IMR-90 (cell line): ENCODE measurements at regions not wholly inside any gene's neighbourhood (a gene's known extent, or its start where the extent isn't known, plus 50 kb on each side); places are given as distances from the start of the nearest gene placed in this dataset.

ENCODE experiments used
- ATAC-seq: fragments of 200-7000 bp; cut with Tn5 transposase; 2 replicates; pipeline ENCODE4 v1.9.1; 2020; ENCODE audit warnings: low read depth, mild to moderate bottlenecking, moderate library complexity
- BruUV-seq: library from RNA; stranded (reverse); fragments of 400-500 nt; replicated peaks from 2 replicates; lab custom pipeline; 2021; lab: Mats Ljungman, UMichigan
- CTCF ChIA-PET: fragments of 300-600 bp; formaldehyde crosslinking; extraction: SDS; loops from one replicate; lab custom pipeline; 2021; ENCODE audit warnings: antibody characterized with exemption; lab: Yijun Ruan, JAX
- POLR2A ChIA-PET: fragments of 300-600 bp; sonication (Branson Sonifier 250); formaldehyde crosslinking; loops from one replicate; lab custom pipeline; 2022; ENCODE audit warnings: antibody characterized with exemption; ENCODE audit not compliant: unreplicated experiment; lab: Charles Lee
- DNase-seq: peaks from one replicate; pipeline ENCODE4 v3.0.0; 2013
- H2AFZ ChIP-seq: replicated peaks from 2 replicates; pipeline ENCODE3; 2013; ENCODE audit warnings: low read length, mild to moderate bottlenecking; ENCODE audit not compliant: poor library complexity
- H2AK5ac ChIP-seq: 2 replicates; pipeline ENCODE4 v1.6.1; 2013; ENCODE audit warnings: low read depth, low read length, inconsistent platforms
- H2AK9ac ChIP-seq: replicated peaks from 2 replicates; pipeline ENCODE3; 2013; ENCODE audit warnings: mild to moderate bottlenecking, low read depth, low read length, moderate library complexity; ENCODE audit not compliant: poor library complexity
- H2BK120ac ChIP-seq: 2 replicates; pipeline ENCODE4 v1.6.1; 2013; ENCODE audit warnings: low read depth, low read length, inconsistent platforms
- H2BK15ac ChIP-seq: 3 replicates; pipeline ENCODE4 v1.6.1; 2013; ENCODE audit warnings: low read depth, low read length, inconsistent platforms
- H2BK20ac ChIP-seq: 2 replicates; pipeline ENCODE4 v1.6.1; 2013; ENCODE audit warnings: low read depth, mild to moderate bottlenecking, inconsistent platforms, low read length, moderate library complexity
- H2BK5ac ChIP-seq: 2 replicates; pipeline ENCODE4 v1.6.1; 2013; ENCODE audit warnings: mild to moderate bottlenecking, low read depth, low read length, inconsistent platforms; ENCODE audit not compliant: poor library complexity, severe bottlenecking
- H3K14ac ChIP-seq: replicated peaks from 2 replicates; pipeline ENCODE4 v1.6.1; 2013; ENCODE audit warnings: low read depth, low read length, inconsistent platforms
- H3K18ac ChIP-seq: 2 replicates; pipeline ENCODE4 v1.6.1; 2013; ENCODE audit warnings: low read depth, low read length, control low read depth
- H3K23ac ChIP-seq: 2 replicates; pipeline ENCODE4 v1.6.1; 2013; ENCODE audit warnings: low read depth, low read length, inconsistent platforms
- H3K27ac ChIP-seq: 2 replicates; pipeline ENCODE4 v1.5.1; 2013; ENCODE audit warnings: mild to moderate bottlenecking, control low read depth, low read length; ENCODE audit not compliant: insufficient read depth
- H3K27me3 ChIP-seq: 2 replicates; pipeline ENCODE4 v1.6.1; 2013; ENCODE audit warnings: low read length; ENCODE audit not compliant: control insufficient read depth, insufficient read depth
- H3K36me3 ChIP-seq: 2 replicates; pipeline ENCODE4 v1.6.1; 2013; ENCODE audit warnings: low read length, mixed read lengths; ENCODE audit not compliant: control insufficient read depth, insufficient read depth
- H3K4ac ChIP-seq: 2 replicates; pipeline ENCODE4 v1.6.1; 2013; ENCODE audit warnings: low read depth, low read length, inconsistent platforms
- H3K4me1 ChIP-seq: 2 replicates; pipeline ENCODE4 v1.6.1; 2013; ENCODE audit warnings: low read length, mixed read lengths; ENCODE audit not compliant: control insufficient read depth, insufficient read depth
- H3K4me2 ChIP-seq: 2 replicates; pipeline ENCODE4 v1.6.1; 2013; ENCODE audit warnings: low read depth, mild to moderate bottlenecking, control low read depth, low read length, moderate library complexity
- H3K4me3 ChIP-seq: 2 replicates; pipeline ENCODE4 v1.5.1; 2013; ENCODE audit warnings: low read depth, mild to moderate bottlenecking, control low read depth, low read length, moderate library complexity; ENCODE audit not compliant: insufficient read depth
- H3K56ac ChIP-seq: 2 replicates; pipeline ENCODE4 v1.6.1; 2013; ENCODE audit warnings: low read length, inconsistent platforms; ENCODE audit not compliant: insufficient read depth; ENCODE audit errors: extremely low read depth
- H3K79me1 ChIP-seq, 2 experiments: 2 replicates each; pipeline ENCODE4 v1.6.1; 2013; ENCODE audit warnings: low read length in 2 of 2, inconsistent platforms in 1 of 2, low read depth in 1 of 2
- H3K9ac ChIP-seq: 2 replicates; pipeline ENCODE4 v1.6.1; 2013; ENCODE audit warnings: low read depth, low read length, control low read depth
- H3K9me1 ChIP-seq: 2 replicates; pipeline ENCODE4 v1.6.1; 2013; ENCODE audit warnings: low read length, inconsistent platforms; ENCODE audit not compliant: insufficient read depth
- H3K9me3 ChIP-seq: 2 replicates; pipeline ENCODE4 v1.6.1; 2013; ENCODE audit warnings: low read length; ENCODE audit not compliant: control insufficient read depth, insufficient read depth
- H4K20me1 ChIP-seq: 2 replicates; pipeline ENCODE4 v1.6.1; 2013; ENCODE audit warnings: low read length, inconsistent platforms; ENCODE audit not compliant: insufficient read depth
- H4K5ac ChIP-seq: 2 replicates; pipeline ENCODE4 v1.6.1; 2013; ENCODE audit warnings: mild to moderate bottlenecking, low read depth, low read length, control low read depth
- H4K8ac ChIP-seq, 2 experiments: 2 replicates each; pipeline ENCODE4 v1.6.1; 2013; ENCODE audit warnings: low read depth in 2 of 2, low read length in 2 of 2, control low read depth in 1 of 2, inconsistent platforms in 1 of 2
- H4K91ac ChIP-seq: 2 replicates; pipeline ENCODE4 v1.6.1; 2013; ENCODE audit warnings: low read depth, low read length, inconsistent platforms; ENCODE audit not compliant: insufficient read depth
- BHLHE40 ChIP-seq: fragments of 150-350 bp; IDR thresholded peaks from 2 replicates; pipeline ENCODE4 v1.6.1; 2016; ENCODE audit warnings: mild to moderate bottlenecking, low read depth, low read length
- CEBPB ChIP-seq: IDR thresholded peaks from 2 replicates; pipeline ENCODE4 v1.6.1; 2012; ENCODE audit warnings: low read depth, low read length, improper control_type of control experiment
- CHD1 ChIP-seq: IDR thresholded peaks from 2 replicates; pipeline ENCODE4 v1.6.1; 2012; ENCODE audit warnings: low read depth, low read length, improper control_type of control experiment
- ELK1 ChIP-seq: fragments of 150-350 bp; IDR thresholded peaks from 2 replicates; pipeline ENCODE4 v1.6.1; 2016; ENCODE audit warnings: low read depth, mild to moderate bottlenecking, low read length, moderate library complexity, borderline replicate concordance
- FOS ChIP-seq: fragments of 150-350 bp; IDR thresholded peaks from 2 replicates; pipeline ENCODE4 v1.6.1; 2016; ENCODE audit warnings: low read depth, low read length
- MXI1 ChIP-seq: IDR thresholded peaks from 2 replicates; pipeline ENCODE4 v1.6.1; 2012; ENCODE audit warnings: low read depth, mild to moderate bottlenecking, low read length, moderate library complexity, borderline replicate concordance
- POLR2A ChIP-seq: IDR thresholded peaks from 2 replicates; pipeline ENCODE4 v1.6.1; 2012; ENCODE audit warnings: mild to moderate bottlenecking, low read depth, low read length
- USF2 ChIP-seq: fragments of 150-350 bp; IDR thresholded peaks from 2 replicates; pipeline ENCODE4 v1.6.1; 2017; ENCODE audit warnings: mild to moderate bottlenecking, antibody characterized with exemption, low read length, low read depth
- WGBS, 2 experiments: methylation state at CpG; one replicate each; pipeline versions ENCODE4 v1.1.5 to v1.1.7; 2013; ENCODE audit warnings: missing lambda C conversion rate in 2 of 2; ENCODE audit not compliant: insufficient read length in 1 of 2; ENCODE audit errors: extremely low coverage in 2 of 2; 5-methylcytosine and 5-hydroxymethylcytosine counted together
- dilution Hi-C: fragments of 300-500 bp; cut with HindIII; formaldehyde crosslinking; loops from one replicate; pipeline ENCODE4 v1.14.3; 2018; ENCODE audit warnings: low sequenced_read_pairs; ENCODE audit not compliant: unreplicated experiment
- in situ Hi-C: fragments of 300-500 bp; cut with MboI; formaldehyde crosslinking; loops from 3 replicates; pipeline ENCODE4 v1.14.3; 2019; ENCODE audit warnings: low sequenced_read_pairs, inconsistent platforms, mixed read lengths
- intact Hi-C: fragments of 100-400 bp; cut with micrococcal nuclease; formaldehyde crosslinking; loops from 2 replicates; pipeline ENCODE4 v1.10.0; 2022
- TF ChIP-seq, protein P1 (sequence below): conservative IDR thresholded peaks from 2 replicates; pipeline ENCODE4 v1.5.1; 2012; ENCODE audit warnings: mild to moderate bottlenecking, low read depth, low read length, improper control_type of control experiment

GRCh38 chrX:110532581-110532931 is 173.9 kb downstream of the RTL9 start:
- ChIA-PET CTCF (no interaction called here), POLR2A (no interaction called here)
- Histone ChIP-seq H3K79me1 (no peaks in the 10 kb centered on the region), H3K4me3 (no peak overlapping the region), H4K5ac (no peak overlapping the region), H3K9ac (no peak overlapping the region), H3K9me3 (no peaks in the 10 kb centered on the region), H2BK5ac (no peak overlapping the region), H2AFZ (no peak overlapping the region), H2BK120ac (no peak overlapping the region), H3K36me3 (no peaks in the 10 kb centered on the region), H4K91ac (no peak overlapping the region), H3K4me1 (no peaks in the 10 kb centered on the region), H4K8ac (no peak overlapping the region), H3K14ac (no peak overlapping the region), H2BK15ac (no peak overlapping the region), H3K9me1 (no peaks in the 10 kb centered on the region), H4K20me1 (no peaks in the 10 kb centered on the region), H3K27ac (no peak overlapping the region), H3K4me2 (no peak overlapping the region), H2AK5ac (no peak overlapping the region), H3K4ac (no peak overlapping the region), H3K23ac (no peak overlapping the region), H3K27me3 (peaks cover 9% of the 10 kb centered on the region), H2BK20ac (no peak overlapping the region), H2AK9ac (no peak overlapping the region), H3K56ac (no peak overlapping the region), H3K18ac (no peak overlapping the region)
- WGBS, 2 experiments = no CpG with 5 or more reads among the region's 1 CpG
- ATAC-seq (no peak), DNase-seq (no peak)
- TF ChIP-seq FOS (no peak), MXI1 (no peak), POLR2A (no peak), ELK1 (no peak), CEBPB (no peak), USF2 (no peak), CHD1 (no peak), BHLHE40 (no peak)
- TF ChIP-seq, protein P1, sequence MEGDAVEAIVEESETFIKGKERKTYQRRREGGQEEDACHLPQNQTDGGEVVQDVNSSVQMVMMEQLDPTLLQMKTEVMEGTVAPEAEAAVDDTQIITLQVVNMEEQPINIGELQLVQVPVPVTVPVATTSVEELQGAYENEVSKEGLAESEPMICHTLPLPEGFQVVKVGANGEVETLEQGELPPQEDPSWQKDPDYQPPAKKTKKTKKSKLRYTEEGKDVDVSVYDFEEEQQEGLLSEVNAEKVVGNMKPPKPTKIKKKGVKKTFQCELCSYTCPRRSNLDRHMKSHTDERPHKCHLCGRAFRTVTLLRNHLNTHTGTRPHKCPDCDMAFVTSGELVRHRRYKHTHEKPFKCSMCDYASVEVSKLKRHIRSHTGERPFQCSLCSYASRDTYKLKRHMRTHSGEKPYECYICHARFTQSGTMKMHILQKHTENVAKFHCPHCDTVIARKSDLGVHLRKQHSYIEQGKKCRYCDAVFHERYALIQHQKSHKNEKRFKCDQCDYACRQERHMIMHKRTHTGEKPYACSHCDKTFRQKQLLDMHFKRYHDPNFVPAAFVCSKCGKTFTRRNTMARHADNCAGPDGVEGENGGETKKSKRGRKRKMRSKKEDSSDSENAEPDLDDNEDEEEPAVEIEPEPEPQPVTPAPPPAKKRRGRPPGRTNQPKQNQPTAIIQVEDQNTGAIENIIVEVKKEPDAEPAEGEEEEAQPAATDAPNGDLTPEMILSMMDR = no peak
- dilution Hi-C loops = no loop called here
- in situ Hi-C loops = no loop called here
- intact Hi-C loops = no loop called here
- BruUV-seq = no TSS peak
